AG04450 (cell line): ENCODE measurements at regions not wholly inside any gene's neighbourhood (a gene's known extent, or its start where the extent isn't known, plus 50 kb on each side); places are given as distances from the start of the nearest gene placed in this dataset.
"Not testable (repeated sequence)": the region's sequence is repeated elsewhere in the genome, so short reads cannot be mapped to it uniquely, and the experiment has no call there.

Source experiments
- CTCF ChIA-PET: fragments of 300-600, 350-600 bp; formaldehyde crosslinking; extraction: SDS; loops from one replicate; lab custom pipeline; 2022; ENCODE audit warnings: antibody characterized with exemption, inconsistent platforms; lab: Charles Lee
- POLR2A ChIA-PET: fragments of 350-600 bp; formaldehyde crosslinking; extraction: SDS; loops from one replicate; lab custom pipeline; 2021; ENCODE audit warnings: antibody characterized with exemption, inconsistent platforms; lab: Yijun Ruan, JAX
- DNase-seq: peaks from one replicate; pipeline ENCODE4 v3.0.0-alpha.2; 2011; ENCODE audit warnings: low read depth, low spot score
- H3K27ac ChIP-seq: one replicate; pipeline ENCODE4 v1.5.1; 2012; ENCODE audit warnings: low read depth, low read length, control low read depth
- H3K27me3 ChIP-seq: one replicate; pipeline ENCODE4 v1.6.0; 2012; ENCODE audit warnings: low read length; ENCODE audit not compliant: control insufficient read depth, insufficient read depth
- H3K4me3 ChIP-seq: 2 replicates; pipeline ENCODE4 v1.5.1; 2011; ENCODE audit warnings: mild to moderate bottlenecking, low read depth, low read length, control low read depth
- H3K9me3 ChIP-seq: 2 replicates; pipeline ENCODE4 v1.5.1; 2012; ENCODE audit warnings: low read length; ENCODE audit not compliant: control insufficient read depth, insufficient read depth
- CTCF ChIP-seq: IDR thresholded peaks from 2 replicates; pipeline ENCODE4 v1.5.1; 2011; ENCODE audit warnings: low read depth, low read length, control low read depth, inconsistent platforms

- ChIA-PET POLR2A (no interaction called here), CTCF (no interaction called here)
- DNase-seq: no peak
- H3K4me3 ChIP-seq: no peak overlapping the region
- no peak overlapping the region for H3K27ac ChIP-seq
- H3K9me3 ChIP-seq: no peaks in the 10 kb centered on the region; the same call in 1 of the 2 replicates
- no peaks in the 10 kb centered on the region for H3K27me3 ChIP-seq
- TF ChIP-seq CTCF: no peak
Measured at GRCh38 chr13:46472384-46472783, 80.6 kb upstream of the LRCH1 start.

GRCh38 chr13:46469699-46470098 is 82.6 kb upstream of the RUBCNL start:
- H3K27me3 ChIP-seq, H3K27ac ChIP-seq, DNase-seq, H3K9me3 ChIP-seq, H3K4me3 ChIP-seq: not testable (repeated sequence)
- ChIA-PET POLR2A (interaction anchor here (0.6 kb wide), 1 partner anchor 20 kb away, joined by 3 read pairs; no protein-coding TSS in a partner anchor), CTCF (interaction anchor here (0.7 to 1.4 kb wide), 3 partner anchors 82 to 253 kb away, joined by 3 read pairs; no protein-coding TSS in a partner anchor)

GRCh38 chr13:46468570-46469463 is 81.8 kb upstream of the RUBCNL start:
- DNase-seq: no peak
- POLR2A ChIA-PET: interaction anchor here (0.6 kb wide), 1 partner anchor 21 kb away, joined by 3 read pairs; no protein-coding TSS in a partner anchor
- H3K27me3 ChIP-seq: no peaks in the 10 kb centered on the region
- TF ChIP-seq CTCF: no peak
- H3K27ac ChIP-seq: no peak overlapping the region
- no peaks in the 10 kb centered on the region; the same call in 1 of the 2 replicates for H3K9me3 ChIP-seq
- CTCF ChIA-PET: interaction anchor here (0.7 to 1.4 kb wide), 4 partner anchors 25 to 254 kb away, joined by 3 read pairs; no protein-coding TSS in a partner anchor
- no peak overlapping the region for H3K4me3 ChIP-seq

DNA sequence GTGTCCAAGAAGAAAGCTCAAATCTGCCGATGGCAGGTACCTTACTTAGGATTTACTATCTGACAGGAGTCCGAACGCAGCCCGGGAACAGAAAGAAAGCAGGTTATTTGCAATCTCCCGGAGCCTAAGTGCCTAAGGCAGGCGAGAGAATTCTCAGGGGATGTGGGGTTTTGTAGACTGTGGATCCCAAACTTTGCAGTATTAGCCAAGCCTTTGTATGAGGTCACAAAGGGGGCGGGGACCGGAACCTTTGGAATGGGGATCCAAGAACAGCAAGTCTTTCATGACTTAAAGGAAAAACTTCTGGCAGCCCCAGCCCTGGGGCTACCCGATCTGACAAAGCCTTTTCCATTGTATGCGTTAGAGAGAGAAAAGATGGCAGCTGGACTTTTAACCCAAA is 80.6 kb upstream of the RUBCNL start:
- H3K27ac ChIP-seq, H3K27me3 ChIP-seq, H3K9me3 ChIP-seq, POLR2A ChIA-PET, CTCF ChIA-PET, H3K4me3 ChIP-seq, DNase-seq: not testable (repeated sequence)

DNA sequence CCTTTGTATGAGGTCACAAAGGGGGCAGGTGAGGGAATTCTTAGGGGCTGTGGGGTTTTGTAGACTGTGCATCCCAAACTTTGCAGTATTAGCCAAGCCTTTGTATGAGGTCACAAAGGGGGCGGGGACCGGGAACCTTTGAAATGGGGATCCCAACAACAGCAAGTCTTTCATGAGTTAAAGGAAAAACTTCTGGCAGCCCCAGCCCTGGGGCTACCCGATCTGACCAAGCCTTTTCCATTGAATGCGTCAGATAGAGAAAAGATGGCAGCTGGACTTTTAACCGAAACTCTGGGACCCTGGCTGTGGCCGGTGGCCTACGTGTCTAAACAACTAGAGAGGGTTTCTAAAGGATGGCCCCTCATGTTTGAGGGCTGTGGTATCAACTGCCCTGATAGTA is 79.0 kb upstream of the RUBCNL start:
- H3K27ac ChIP-seq, DNase-seq, POLR2A ChIA-PET, CTCF ChIA-PET, H3K9me3 ChIP-seq, H3K27me3 ChIP-seq, H3K4me3 ChIP-seq: not testable (repeated sequence)

DNA sequence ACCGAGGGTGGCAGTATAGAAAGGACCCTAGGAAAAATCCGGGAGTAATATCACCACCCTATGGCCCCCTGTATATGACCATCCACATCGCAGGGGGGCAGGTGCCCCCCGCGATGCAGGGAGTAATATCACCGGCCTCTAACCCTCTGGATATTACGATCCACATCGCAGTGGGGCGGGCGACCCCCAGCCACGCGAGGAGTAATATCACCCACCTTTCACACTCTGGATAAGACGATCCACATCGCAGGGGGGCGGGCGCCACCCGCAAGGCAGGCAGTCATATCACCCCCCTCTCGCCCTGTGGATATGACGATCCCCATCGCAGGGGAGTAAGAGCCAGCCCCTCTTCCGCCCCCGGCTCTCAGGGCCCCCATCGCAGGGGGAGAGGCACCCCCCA is 76.7 kb upstream of the RUBCNL start:
- no peak for DNase-seq
- Histone ChIP-seq H3K27ac (no peak overlapping the region), H3K27me3 (no peaks in the 10 kb centered on the region), H3K9me3 (no peaks in the 10 kb centered on the region; the same call in 1 of the 2 replicates), H3K4me3 (no peak overlapping the region)
- POLR2A ChIA-PET: no interaction called here
- TF ChIP-seq CTCF: no peak
- CTCF ChIA-PET: no interaction called here

DNA sequence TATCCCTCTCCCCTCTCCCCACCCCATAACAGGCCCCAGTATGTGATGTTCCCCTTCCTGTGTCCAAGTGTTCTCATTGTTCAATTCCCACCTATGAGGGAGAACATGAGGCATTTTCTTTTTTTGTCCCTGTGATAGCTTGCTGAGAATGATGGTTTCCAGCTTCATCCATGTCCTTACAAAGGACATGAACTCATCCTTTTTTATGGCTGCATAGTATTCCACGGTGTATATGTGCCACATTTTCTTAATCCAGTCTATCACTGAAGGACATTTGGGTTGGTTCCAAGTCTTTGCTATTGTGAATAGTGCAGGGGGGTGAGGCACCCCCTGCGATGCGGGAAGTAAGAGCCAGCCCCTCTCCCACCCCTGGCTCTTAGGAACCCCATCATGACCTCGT is 73.2 kb upstream of the RUBCNL start:
- POLR2A ChIA-PET, H3K27me3 ChIP-seq, H3K9me3 ChIP-seq, H3K27ac ChIP-seq, H3K4me3 ChIP-seq, CTCF ChIA-PET, DNase-seq: not testable (repeated sequence)

- DNase-seq, H3K9me3 ChIP-seq, H3K27ac ChIP-seq, H3K4me3 ChIP-seq, H3K27me3 ChIP-seq, POLR2A ChIA-PET, CTCF ChIA-PET: not testable (repeated sequence)
Measured at GRCh38 chr13:46457255-46457654, 70.2 kb upstream of the RUBCNL start.

DNA sequence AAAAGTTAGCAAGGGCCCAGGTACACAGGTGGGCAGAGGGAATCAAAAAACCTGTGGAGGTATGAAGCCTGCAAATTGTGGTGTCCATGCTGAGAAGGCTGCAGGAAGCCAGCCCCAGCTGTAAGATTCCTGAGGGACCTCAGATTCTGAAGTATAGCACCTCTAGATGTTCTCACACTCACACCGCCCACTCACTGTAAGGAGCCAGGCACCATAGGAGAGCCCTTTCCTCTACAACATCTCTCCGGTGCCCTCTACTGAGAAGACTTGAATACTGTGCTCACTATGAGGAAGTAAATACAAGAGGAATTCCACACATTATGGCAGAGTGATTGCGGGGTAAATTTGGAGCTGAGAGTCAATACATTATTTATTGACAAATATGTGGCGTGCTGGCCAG is 68.9 kb upstream of the RUBCNL start:
- CTCF ChIA-PET, H3K4me3 ChIP-seq, H3K27me3 ChIP-seq, DNase-seq, H3K27ac ChIP-seq, POLR2A ChIA-PET, H3K9me3 ChIP-seq: not testable (repeated sequence)
